ENCODE measurements at regions not wholly inside any gene's neighbourhood (a gene's known extent, or its start where the extent isn't known, plus 50 kb on each side); places are given as distances from the start of the nearest gene placed in this dataset.

DNA sequence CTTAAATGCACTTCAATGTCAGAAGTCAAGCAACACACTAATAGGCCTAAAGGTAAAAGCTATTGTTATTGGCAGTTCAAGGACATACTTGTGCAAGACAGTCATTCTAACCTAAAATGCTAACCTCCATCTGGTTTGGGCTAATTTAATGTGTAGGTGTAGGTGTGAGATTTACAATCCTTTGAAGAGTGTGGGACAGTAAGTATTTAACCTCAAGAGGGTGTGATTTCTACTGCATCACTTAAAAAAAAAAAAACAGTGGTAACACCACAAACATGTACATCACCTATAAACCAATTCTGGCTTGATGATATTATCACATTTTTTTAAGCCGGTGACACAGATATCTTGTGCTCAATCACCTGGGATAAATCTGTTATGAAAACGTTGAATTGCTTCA is 127.5 kb upstream of the MEF2C start:
- no peak for TF ChIP-seq POLR2AphosphoS5 (IDR thresholded peaks at IDR 0.05; ENCODE audit: low read depth, low read length)
- no peak for TF ChIP-seq POLR2A (IDR thresholded peaks at IDR 0.05; ENCODE audit: low read depth, low read length)
- no peak for TF ChIP-seq TAF1 (IDR thresholded peaks at IDR 0.05; ENCODE audit: low read depth, low read length)
- TF ChIP-seq SPI1 (IDR thresholded peaks at IDR 0.05; ENCODE audit: low read depth, low read length) = no peak
- no peak for FAIRE-seq
- no peak for DNase-seq (ENCODE audit: insufficient read length, low spot score)

DNA sequence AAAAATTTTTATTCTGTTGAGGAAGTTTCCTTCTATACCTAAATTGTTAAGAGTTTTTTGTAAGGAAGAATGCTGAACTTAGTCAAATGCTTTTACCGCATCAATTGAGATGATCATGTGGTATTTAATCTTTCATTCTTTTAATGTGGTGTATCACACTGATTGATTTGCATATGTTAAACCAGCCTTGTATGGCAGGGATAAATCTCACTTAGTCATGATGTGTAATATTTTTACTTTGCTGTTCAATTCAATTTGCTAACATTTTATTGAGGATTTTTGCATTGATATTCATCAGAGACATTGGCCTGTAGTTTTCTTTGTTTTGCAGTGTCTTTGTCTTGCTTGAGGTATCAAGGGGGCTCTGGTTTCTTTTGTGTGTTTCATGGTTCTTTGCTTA is 125.3 kb upstream of the MEF2C start:
- no peak for DNase-seq (ENCODE audit: insufficient read length, low spot score)
- no peak for FAIRE-seq

DNA sequence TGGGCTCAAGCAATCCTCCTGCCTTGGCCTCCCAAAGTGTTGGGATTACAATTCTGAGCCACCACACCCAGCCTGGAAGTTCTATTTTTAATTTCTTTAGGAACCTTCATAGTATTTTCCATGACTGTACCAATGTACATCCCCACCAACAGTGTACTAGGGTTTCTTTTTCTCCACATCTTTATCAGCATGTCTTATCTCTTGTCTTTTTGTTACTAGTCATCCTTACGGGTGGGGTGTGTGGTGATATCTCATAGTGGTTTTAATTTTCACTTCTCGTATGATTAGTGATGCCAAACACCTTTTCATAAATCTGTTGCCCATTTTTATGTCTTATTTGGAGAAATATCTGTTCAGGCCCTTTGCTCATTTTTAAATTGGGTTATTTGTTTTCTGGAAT is 123.0 kb upstream of the MEF2C start:
- TF ChIP-seq SPI1 (IDR thresholded peaks at IDR 0.05; ENCODE audit: low read depth, low read length) (no peak), POLR2A (IDR thresholded peaks at IDR 0.05; ENCODE audit: low read depth, low read length) (no peak), POLR2AphosphoS5 (IDR thresholded peaks at IDR 0.05; ENCODE audit: low read depth, low read length) (no peak), PAX5 (IDR thresholded peaks at IDR 0.05; ENCODE audit: insufficient read depth, low read length, severe bottlenecking) (no peak), TAF1 (IDR thresholded peaks at IDR 0.05; ENCODE audit: low read depth, low read length) (no peak), POU2F2 (IDR thresholded peaks at IDR 0.05; ENCODE audit: low read depth, low read length) (no peak)
- FAIRE-seq = no peak
- DNase-seq (ENCODE audit: insufficient read length, low spot score) = no peak

More for the DNA sequence above, 125.3 kb upstream of the MEF2C start:
- TF ChIP-seq PAX5 (IDR thresholded peaks at IDR 0.05; ENCODE audit: insufficient read depth, low read length, severe bottlenecking) (no peak), SPI1 (IDR thresholded peaks at IDR 0.05; ENCODE audit: low read depth, low read length) (no peak), POU2F2 (IDR thresholded peaks at IDR 0.05; ENCODE audit: low read depth, low read length) (no peak), TAF1 (IDR thresholded peaks at IDR 0.05; ENCODE audit: low read depth, low read length) (no peak), POLR2A (IDR thresholded peaks at IDR 0.05; ENCODE audit: low read depth, low read length) (no peak), POLR2AphosphoS5 (IDR thresholded peaks at IDR 0.05; ENCODE audit: low read depth, low read length) (no peak)

DNA sequence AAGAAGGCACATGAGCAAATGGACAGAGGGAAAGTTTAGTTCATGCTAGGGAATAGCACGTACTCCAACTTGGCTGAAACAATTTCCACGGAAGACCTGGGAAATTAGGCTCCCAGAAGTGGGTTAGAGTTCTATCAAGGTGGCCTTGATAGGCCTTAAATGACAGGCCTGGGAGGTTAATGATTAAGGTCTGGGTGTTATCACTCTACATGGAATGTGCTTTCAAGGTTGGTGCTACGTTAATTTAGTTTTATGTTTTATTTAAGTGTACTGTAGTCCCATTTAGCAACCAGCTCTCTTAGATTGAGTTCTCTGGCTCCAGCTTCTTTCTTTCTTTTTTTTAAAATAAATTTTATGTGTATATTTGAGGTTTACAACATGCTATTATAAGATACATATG is 121.4 kb upstream of the MEF2C start:
- FAIRE-seq (no peak), DNase-seq (ENCODE audit: insufficient read length, low spot score) (no peak)
- TF ChIP-seq POLR2A (IDR thresholded peaks at IDR 0.05; ENCODE audit: low read depth, low read length) (no peak), POU2F2 (IDR thresholded peaks at IDR 0.05; ENCODE audit: low read depth, low read length) (no peak), TAF1 (IDR thresholded peaks at IDR 0.05; ENCODE audit: low read depth, low read length) (no peak), SPI1 (IDR thresholded peaks at IDR 0.05; ENCODE audit: low read depth, low read length) (no peak), POLR2AphosphoS5 (IDR thresholded peaks at IDR 0.05; ENCODE audit: low read depth, low read length) (no peak), PAX5 (IDR thresholded peaks at IDR 0.05; ENCODE audit: insufficient read depth, low read length, severe bottlenecking) (no peak)

DNA sequence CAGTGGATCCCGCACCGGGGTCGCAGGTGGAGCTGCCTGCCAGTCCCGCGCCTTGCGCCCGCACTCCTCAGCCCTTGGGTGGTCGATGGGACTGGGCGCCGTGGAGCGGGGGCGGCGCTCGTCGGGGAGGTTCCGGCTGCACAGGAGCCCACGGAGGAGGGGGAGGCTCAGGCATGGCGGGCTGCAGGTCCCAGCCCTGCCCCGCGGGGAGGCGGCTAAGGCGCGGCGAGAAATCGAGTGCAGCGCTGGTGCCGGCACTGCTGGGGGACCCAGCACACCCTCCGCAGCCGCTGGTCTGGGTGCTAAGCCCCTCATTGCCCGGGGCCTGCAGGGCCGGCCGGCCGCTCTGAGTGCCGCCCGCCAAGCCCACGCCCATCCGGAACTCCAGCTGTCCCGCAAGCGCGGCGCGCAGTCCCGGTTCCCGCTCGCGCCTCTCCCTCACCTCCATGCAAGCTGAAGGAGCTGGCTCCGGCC is 120.6 kb upstream of the MEF2C start:
- no peak for TF ChIP-seq POU2F2 (IDR thresholded peaks at IDR 0.05; ENCODE audit: low read depth, low read length)
- no peak for TF ChIP-seq SPI1 (IDR thresholded peaks at IDR 0.05; ENCODE audit: low read depth, low read length)
- no peak for TF ChIP-seq TAF1 (IDR thresholded peaks at IDR 0.05; ENCODE audit: low read depth, low read length)
- TF ChIP-seq POLR2AphosphoS5 (IDR thresholded peaks at IDR 0.05; ENCODE audit: low read depth, low read length) = no peak
- no peak for TF ChIP-seq POLR2A (IDR thresholded peaks at IDR 0.05; ENCODE audit: low read depth, low read length)
- no peak for TF ChIP-seq PAX5 (IDR thresholded peaks at IDR 0.05; ENCODE audit: insufficient read depth, low read length, severe bottlenecking)
- no peak for FAIRE-seq
- no peak for DNase-seq (ENCODE audit: insufficient read length, low spot score)

DNA sequence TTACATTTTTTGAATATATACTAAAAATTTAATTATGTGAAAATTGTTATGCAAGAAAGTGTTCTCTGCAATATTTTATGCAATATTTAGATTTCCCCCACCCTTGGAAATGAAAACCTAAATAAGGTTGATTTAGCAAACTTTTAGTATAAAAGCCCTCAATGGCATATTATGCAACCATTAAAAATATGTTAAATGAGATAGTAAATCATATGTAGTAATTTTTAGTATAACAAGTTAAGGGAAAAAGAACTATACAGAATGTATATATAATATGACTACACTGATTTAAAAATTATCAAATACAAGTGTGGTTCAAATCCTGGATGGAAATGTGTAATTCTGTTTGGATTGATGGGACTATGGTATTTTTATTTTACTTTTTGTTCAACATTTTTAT is 116.9 kb upstream of the MEF2C start:
- DNase-seq (ENCODE audit: insufficient read length, low spot score) (no peak), FAIRE-seq (no peak)
- no peak for TF ChIP-seq SPI1 (IDR thresholded peaks at IDR 0.05; ENCODE audit: low read depth, low read length)
- no peak for TF ChIP-seq TAF1 (IDR thresholded peaks at IDR 0.05; ENCODE audit: low read depth, low read length)
- TF ChIP-seq POLR2AphosphoS5 (IDR thresholded peaks at IDR 0.05; ENCODE audit: low read depth, low read length) = no peak
- TF ChIP-seq PAX5 (IDR thresholded peaks at IDR 0.05; ENCODE audit: insufficient read depth, low read length, severe bottlenecking) = no peak
- TF ChIP-seq POU2F2 (IDR thresholded peaks at IDR 0.05; ENCODE audit: low read depth, low read length) = no peak
- no peak for TF ChIP-seq POLR2A (IDR thresholded peaks at IDR 0.05; ENCODE audit: low read depth, low read length)

DNA sequence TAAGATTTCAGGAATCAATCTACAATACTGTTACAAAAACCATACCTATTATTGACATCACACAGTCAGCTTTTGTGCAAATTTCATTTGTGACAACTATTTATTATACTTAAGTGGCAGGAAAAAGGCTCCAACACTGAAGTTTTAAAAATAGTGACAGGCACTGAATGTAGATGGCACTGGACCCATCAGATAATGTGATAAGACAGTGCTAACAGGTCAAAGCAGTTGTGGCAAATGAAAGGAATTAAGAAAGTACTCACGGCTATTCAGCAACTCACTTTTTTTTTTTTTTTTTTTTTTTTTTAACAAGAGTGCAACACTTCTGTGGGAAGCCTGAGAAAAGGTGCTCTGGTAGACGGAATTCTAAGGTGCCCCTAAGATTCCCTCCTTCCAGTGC is 115.0 kb upstream of the MEF2C start:
- DNase-seq (ENCODE audit: insufficient read length, low spot score) (no peak), FAIRE-seq (no peak)
- no peak for TF ChIP-seq SPI1 (IDR thresholded peaks at IDR 0.05; ENCODE audit: low read depth, low read length)
- no peak for TF ChIP-seq POLR2A (IDR thresholded peaks at IDR 0.05; ENCODE audit: low read depth, low read length)
- no peak for TF ChIP-seq TAF1 (IDR thresholded peaks at IDR 0.05; ENCODE audit: low read depth, low read length)
- no peak for TF ChIP-seq POLR2AphosphoS5 (IDR thresholded peaks at IDR 0.05; ENCODE audit: low read depth, low read length)
- no peak for TF ChIP-seq POU2F2 (IDR thresholded peaks at IDR 0.05; ENCODE audit: low read depth, low read length)
- no peak for TF ChIP-seq PAX5 (IDR thresholded peaks at IDR 0.05; ENCODE audit: insufficient read depth, low read length, severe bottlenecking)

DNA sequence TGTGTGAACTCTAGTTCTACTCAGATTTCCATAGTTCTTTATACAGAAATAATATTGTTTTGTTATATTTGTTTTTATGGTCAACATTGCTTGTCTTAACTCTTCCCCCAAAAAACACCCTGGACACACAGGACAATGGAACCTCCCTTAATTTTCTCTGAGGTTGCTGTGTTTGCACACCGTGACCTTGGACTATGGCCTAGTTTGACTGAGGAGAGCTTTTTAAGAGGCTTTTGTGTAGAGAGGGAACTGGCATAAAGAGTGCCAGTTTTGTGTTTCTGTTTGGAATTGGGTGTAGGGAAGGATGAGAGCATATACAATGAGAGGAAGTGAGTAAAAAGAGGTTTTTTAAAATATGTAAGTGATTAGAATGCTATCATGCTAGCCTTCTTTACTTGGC is 101.1 kb upstream of the MEF2C start:
- FAIRE-seq = no peak
- TF ChIP-seq POLR2A (IDR thresholded peaks at IDR 0.05; ENCODE audit: low read depth, low read length) (no peak), SPI1 (IDR thresholded peaks at IDR 0.05; ENCODE audit: low read depth, low read length) (no peak), POU2F2 (IDR thresholded peaks at IDR 0.05; ENCODE audit: low read depth, low read length) (no peak), PAX5 (IDR thresholded peaks at IDR 0.05; ENCODE audit: insufficient read depth, low read length, severe bottlenecking) (no peak), TAF1 (IDR thresholded peaks at IDR 0.05; ENCODE audit: low read depth, low read length) (no peak), POLR2AphosphoS5 (IDR thresholded peaks at IDR 0.05; ENCODE audit: low read depth, low read length) (no peak)
- no peak for DNase-seq (ENCODE audit: insufficient read length, low spot score)

DNA sequence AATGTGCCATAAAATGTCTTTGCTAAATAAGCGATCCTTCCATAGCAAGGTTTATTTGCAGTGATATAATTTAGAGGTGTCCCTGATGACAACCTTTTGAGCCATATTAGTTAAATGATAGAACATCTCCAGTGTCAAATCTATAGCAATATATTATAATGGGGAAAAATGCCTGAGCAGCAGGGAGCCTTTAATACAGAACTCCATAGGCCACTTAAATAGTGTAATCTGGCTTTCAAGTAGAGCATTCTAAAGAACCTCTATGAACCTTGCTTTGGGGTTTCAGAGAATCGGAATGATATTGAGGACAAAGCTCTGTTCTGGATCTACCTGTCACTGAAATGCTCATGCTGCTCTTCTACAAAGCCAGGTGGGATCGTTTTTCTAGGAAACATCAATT is 96.7 kb upstream of the MEF2C start:
- no peak for DNase-seq (ENCODE audit: insufficient read length, low spot score)
- no peak for FAIRE-seq
- TF ChIP-seq POLR2A (IDR thresholded peaks at IDR 0.05; ENCODE audit: low read depth, low read length) (no peak), TAF1 (IDR thresholded peaks at IDR 0.05; ENCODE audit: low read depth, low read length) (no peak), PAX5 (IDR thresholded peaks at IDR 0.05; ENCODE audit: insufficient read depth, low read length, severe bottlenecking) (no peak), POLR2AphosphoS5 (IDR thresholded peaks at IDR 0.05; ENCODE audit: low read depth, low read length) (no peak), SPI1 (IDR thresholded peaks at IDR 0.05; ENCODE audit: low read depth, low read length) (no peak), POU2F2 (IDR thresholded peaks at IDR 0.05; ENCODE audit: low read depth, low read length) (no peak)

DNA sequence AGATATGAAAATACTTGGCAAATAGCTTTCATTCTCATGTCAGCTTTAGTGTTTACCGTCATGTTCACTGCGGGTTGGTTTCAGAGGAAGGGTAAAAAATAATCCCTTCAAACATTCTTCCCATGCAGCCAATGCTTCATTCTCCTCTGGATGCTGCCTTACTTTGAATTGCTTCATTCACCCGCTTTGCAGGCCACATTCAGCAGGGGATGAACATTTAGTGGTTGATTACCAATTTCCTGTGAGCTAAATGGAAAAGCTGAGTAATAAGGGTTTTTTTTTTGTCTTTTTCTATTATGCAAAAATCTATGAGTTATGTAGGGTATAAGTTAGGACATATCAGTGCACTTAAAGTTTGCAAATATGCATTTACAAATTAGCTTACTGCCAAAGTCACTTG is 96.3 kb upstream of the MEF2C start:
- FAIRE-seq (no peak), DNase-seq (ENCODE audit: insufficient read length, low spot score) (no peak)
- TF ChIP-seq POLR2A (IDR thresholded peaks at IDR 0.05; ENCODE audit: low read depth, low read length) = no peak
- TF ChIP-seq POU2F2 (IDR thresholded peaks at IDR 0.05; ENCODE audit: low read depth, low read length) = 0 out of 2 replicates have a peak, but pooled peaks have one; percentile 26
- no peak for TF ChIP-seq PAX5 (IDR thresholded peaks at IDR 0.05; ENCODE audit: insufficient read depth, low read length, severe bottlenecking)
- no peak for TF ChIP-seq TAF1 (IDR thresholded peaks at IDR 0.05; ENCODE audit: low read depth, low read length)
- no peak for TF ChIP-seq SPI1 (IDR thresholded peaks at IDR 0.05; ENCODE audit: low read depth, low read length)
- no peak for TF ChIP-seq POLR2AphosphoS5 (IDR thresholded peaks at IDR 0.05; ENCODE audit: low read depth, low read length)
